Liver (tissue), 8 donors: ENCODE measurements at regions not wholly inside any gene's neighbourhood (a gene's known extent, or its start where the extent isn't known, plus 50 kb on each side); places are given as distances from the start of the nearest gene placed in this dataset.

Source experiments
- DNase-seq: peaks from one replicate; pipeline ENCODE4 v3.0.0-alpha.2; 2017; ENCODE audit warnings: low spot score
- H3K27ac ChIP-seq, 2 donors: one replicate each; pipeline ENCODE4 v1.7.0; 2013; ENCODE audit warnings: inconsistent platforms in 2 of 2, low read length in 2 of 2, control low read depth in 1 of 2, low read depth in 1 of 2, mild to moderate bottlenecking in 1 of 2
- H3K27me3 ChIP-seq, 4 donors: one replicate each; pipeline versions ENCODE4 v1.6.1 to v1.7.0; 2013; ENCODE audit warnings: low read length in 3 of 4, inconsistent platforms in 1 of 4, mild to moderate bottlenecking in 1 of 4, moderate library complexity in 1 of 4; ENCODE audit not compliant: control insufficient read depth in 4 of 4, insufficient read depth in 4 of 4
- H3K36me3 ChIP-seq, 4 donors: one replicate each; pipeline versions ENCODE4 v1.6.1 to v1.7.0; 2013; ENCODE audit warnings: low read length in 3 of 4, mild to moderate bottlenecking in 3 of 4, low read depth in 1 of 4, moderate library complexity in 1 of 4; ENCODE audit not compliant: control insufficient read depth in 4 of 4, insufficient read depth in 3 of 4
- H3K4me1 ChIP-seq, 4 donors: one replicate each; pipeline versions ENCODE4 v1.6.1 to v1.7.0; 2013; ENCODE audit warnings: low read length in 3 of 4, mild to moderate bottlenecking in 3 of 4, moderate library complexity in 1 of 4; ENCODE audit not compliant: control insufficient read depth in 4 of 4, insufficient read depth in 4 of 4
- H3K4me3 ChIP-seq, 3 donors: one replicate each; pipeline versions ENCODE4 v1.6.1 to v1.7.0; 2013; ENCODE audit warnings: low read length in 3 of 3, control low read depth in 1 of 3, low read depth in 1 of 3, mild to moderate bottlenecking in 1 of 3
- H3K9ac ChIP-seq, 2 donors: one replicate each; pipeline ENCODE4 v1.7.0; 2013; ENCODE audit warnings: low read length in 2 of 2, mild to moderate bottlenecking in 2 of 2, moderate library complexity in 2 of 2, control low read depth in 1 of 2, low read depth in 1 of 2
- H3K9me3 ChIP-seq, 4 donors: one replicate each; pipeline versions ENCODE4 v1.6.1 to v1.7.0; 2013; ENCODE audit warnings: low read length in 3 of 4; ENCODE audit not compliant: control insufficient read depth in 4 of 4
- ATF3 ChIP-seq: IDR thresholded peaks from 2 replicates; pipeline ENCODE4 v1.6.1; 2016; ENCODE audit warnings: antibody characterized with exemption
- CTCF ChIP-seq: fragments of 150-350 bp; IDR thresholded peaks from 2 replicates; pipeline ENCODE4 v1.5.1; 2017; ENCODE audit warnings: improper control_type of control experiment, low read depth, low read length; ENCODE audit not compliant: missing input control
- EGR1 ChIP-seq, 2 donors: IDR thresholded peaks; 2 replicates each; pipeline ENCODE4 v1.6.1; 2016 to 2018; ENCODE audit warnings: antibody characterized with exemption in 2 of 2, low read depth in 2 of 2
- FOXA2 ChIP-seq: IDR thresholded peaks from 2 replicates; pipeline ENCODE4 v1.6.1; 2016; ENCODE audit warnings: antibody characterized with exemption
- GABPA ChIP-seq, 2 donors: IDR thresholded peaks in 1 of 2; conservative IDR thresholded peaks in 1 of 2; 2 replicates each; pipeline ENCODE4 v1.6.1; 2016; ENCODE audit warnings: antibody characterized with exemption in 2 of 2, mild to moderate bottlenecking in 1 of 2, moderate library complexity in 1 of 2
- HNF4A ChIP-seq, 2 donors: conservative IDR thresholded peaks; 2 replicates each; pipeline ENCODE4 v1.6.1; 2016; ENCODE audit warnings: antibody characterized with exemption in 2 of 2, mild to moderate bottlenecking in 2 of 2
- JUND ChIP-seq, 2 donors: IDR thresholded peaks; 2 replicates each; pipeline ENCODE4 v1.6.1; 2016; ENCODE audit warnings: antibody characterized with exemption in 2 of 2
- MAX ChIP-seq: IDR thresholded peaks from 2 replicates; pipeline ENCODE4 v1.6.1; 2016; ENCODE audit warnings: antibody characterized with exemption
- NR2F2 ChIP-seq: IDR thresholded peaks from 2 replicates; pipeline ENCODE4 v1.6.1; 2016; ENCODE audit warnings: antibody characterized with exemption
- REST ChIP-seq: IDR thresholded peaks from 2 replicates; pipeline ENCODE4 v1.6.1; 2016; ENCODE audit warnings: antibody characterized with exemption, mild to moderate bottlenecking
- RXRA ChIP-seq, 2 donors: IDR thresholded peaks; 2 replicates each; pipeline ENCODE4 v1.6.1; 2017 to 2018; ENCODE audit warnings: antibody characterized with exemption in 2 of 2, mild to moderate bottlenecking in 1 of 2
- SP1 ChIP-seq: IDR thresholded peaks from 2 replicates; pipeline ENCODE4 v1.6.1; 2018; ENCODE audit warnings: antibody characterized with exemption, mild to moderate bottlenecking
- TAF1 ChIP-seq: conservative IDR thresholded peaks from 2 replicates; pipeline ENCODE4 v1.6.1; 2016; ENCODE audit warnings: antibody characterized with exemption, mild to moderate bottlenecking
- YY1 ChIP-seq: IDR thresholded peaks from 2 replicates; pipeline ENCODE4 v1.6.1; 2016; ENCODE audit warnings: antibody characterized with exemption, mild to moderate bottlenecking
- ZBTB33 ChIP-seq: IDR thresholded peaks from 2 replicates; pipeline ENCODE4 v1.6.1; 2016; ENCODE audit warnings: antibody characterized with exemption
- WGBS: extraction: QIAGEN DNeasy Blood & Tissue Kit; methylation state at CpG from one replicate; pipeline ENCODE4 v1.1.7; 2013; 5-methylcytosine and 5-hydroxymethylcytosine counted together
- donor health status: healthy.
- donor health status: healthy.
- donor health status: healthy.
- donor health status: healthy.
- donor health status: healthy.

- Histone ChIP-seq H3K9me3 (peaks cover 0 to 3% (median 0%) of the 10 kb centered on the region in 4 donors), H3K36me3 (no peaks in the 10 kb centered on the region), H3K9ac (no peak overlapping the region), H3K27me3 (no peaks in the 10 kb centered on the region), H3K27ac (no peak overlapping the region), H3K4me1 (peaks cover 0 to 2% (median 0%) of the 10 kb centered on the region in 4 donors), H3K4me3 (no peak overlapping the region)
- no peak for TF ChIP-seq FOXA2
- TF ChIP-seq TAF1 = no peak
- no peak for TF ChIP-seq EGR1 (IDR thresholded peaks at IDR 0.05; ENCODE audit: low read depth in 2 of 2)
- no peak for TF ChIP-seq JUND (IDR thresholded peaks at IDR 0.05)
- TF ChIP-seq ATF3 = no peak
- TF ChIP-seq MAX = peak; percentile 8
- no peak for TF ChIP-seq SP1
- TF ChIP-seq YY1 = no peak
- peak; percentile 65 for TF ChIP-seq NR2F2
- TF ChIP-seq ZBTB33 = no peak
- TF ChIP-seq RXRA (IDR thresholded peaks at IDR 0.05) = no peak
- no peak for DNase-seq
These were observed 1067.9 kb downstream of the TTLL7 start for GRCh38 chr1:82931006-82931405.

- no peak for TF ChIP-seq REST
- no peak for TF ChIP-seq FOXA2
- TF ChIP-seq HNF4A (conservative IDR thresholded peaks at IDR 0.05) = no peak
- TF ChIP-seq RXRA (IDR thresholded peaks at IDR 0.05) = no peak
- TF ChIP-seq SP1 = no peak
- no peak for TF ChIP-seq ZBTB33
- TF ChIP-seq MAX = no peak
- TF ChIP-seq CTCF = no peak
- no peak for TF ChIP-seq JUND (IDR thresholded peaks at IDR 0.05)
- TF ChIP-seq GABPA (IDR thresholded peaks at IDR 0.05 in 1 of 2, conservative IDR thresholded peaks at IDR 0.05 in 1 of 2) = no peak
- TF ChIP-seq YY1 = no peak
- Histone ChIP-seq H3K4me3 (no peak overlapping the region), H3K27ac (no peak overlapping the region), H3K4me1 (peaks cover 0 to 2% (median 0%) of the 10 kb centered on the region in 4 donors), H3K27me3 (no peaks in the 10 kb centered on the region), H3K9ac (no peak overlapping the region), H3K9me3 (no peaks in the 10 kb centered on the region), H3K36me3 (no peaks in the 10 kb centered on the region)
- no peak for DNase-seq
- WGBS = 48% methylated on average over 1 of the region's 1 CpG
These were observed 1071.2 kb downstream of the TTLL7 start for GRCh38 chr1:82927753-82928152.
